Sigmoid colon (tissue), 4 donors: ENCODE measurements at regions not wholly inside any gene's neighbourhood (a gene's known extent, or its start where the extent isn't known, plus 50 kb on each side); places are given as distances from the start of the nearest gene placed in this dataset.

Source experiments
- POLR2A ChIP-seq, 2 donors: fragments of 450-650 bp; IDR thresholded peaks; one replicate each; pipeline ENCODE4 v1.6.1; 2016; ENCODE audit warnings: antibody characterized with exemption in 2 of 2, mild to moderate bottlenecking in 2 of 2, moderate library complexity in 2 of 2
- POLR2AphosphoS5 ChIP-seq, 4 donors: sonication (generic); formaldehyde crosslinking; IDR thresholded peaks; one replicate each; pipeline ENCODE4 v1.6.1; 2017; ENCODE audit warnings: antibody characterized with exemption in 4 of 4
- TF ChIP-seq, protein P1 (sequence below), 4 experiments: fragments of 450-650 bp in 3 of 4; fragments of 200-600 bp in 1 of 4; IDR thresholded peaks; one replicate each; pipeline ENCODE4 v1.5.1; 2016 to 2019; ENCODE audit warnings: antibody characterized with exemption in 4 of 4, mild to moderate bottlenecking in 3 of 4, moderate library complexity in 2 of 4

DNA sequence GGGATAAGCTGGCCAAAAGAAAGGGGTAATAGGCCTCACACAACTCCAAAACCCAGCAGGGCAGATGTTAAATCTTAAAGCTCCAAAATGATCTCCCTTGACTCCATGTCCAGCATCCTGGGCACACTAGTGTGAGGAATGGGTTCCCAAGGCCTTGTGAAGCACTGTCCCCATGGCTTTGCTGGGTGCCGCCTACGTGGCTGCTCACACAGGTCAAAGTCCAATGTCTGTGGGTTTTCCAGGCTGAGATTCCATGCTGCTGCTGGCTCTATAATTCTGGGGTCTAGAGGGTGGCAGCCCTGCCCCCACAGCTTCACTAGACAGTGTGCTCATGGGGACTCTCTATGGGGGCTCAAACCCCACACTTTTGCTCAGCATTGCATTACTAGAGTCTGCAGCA is 145.3 kb upstream of the GRIN2B start:
- TF ChIP-seq, protein P1, sequence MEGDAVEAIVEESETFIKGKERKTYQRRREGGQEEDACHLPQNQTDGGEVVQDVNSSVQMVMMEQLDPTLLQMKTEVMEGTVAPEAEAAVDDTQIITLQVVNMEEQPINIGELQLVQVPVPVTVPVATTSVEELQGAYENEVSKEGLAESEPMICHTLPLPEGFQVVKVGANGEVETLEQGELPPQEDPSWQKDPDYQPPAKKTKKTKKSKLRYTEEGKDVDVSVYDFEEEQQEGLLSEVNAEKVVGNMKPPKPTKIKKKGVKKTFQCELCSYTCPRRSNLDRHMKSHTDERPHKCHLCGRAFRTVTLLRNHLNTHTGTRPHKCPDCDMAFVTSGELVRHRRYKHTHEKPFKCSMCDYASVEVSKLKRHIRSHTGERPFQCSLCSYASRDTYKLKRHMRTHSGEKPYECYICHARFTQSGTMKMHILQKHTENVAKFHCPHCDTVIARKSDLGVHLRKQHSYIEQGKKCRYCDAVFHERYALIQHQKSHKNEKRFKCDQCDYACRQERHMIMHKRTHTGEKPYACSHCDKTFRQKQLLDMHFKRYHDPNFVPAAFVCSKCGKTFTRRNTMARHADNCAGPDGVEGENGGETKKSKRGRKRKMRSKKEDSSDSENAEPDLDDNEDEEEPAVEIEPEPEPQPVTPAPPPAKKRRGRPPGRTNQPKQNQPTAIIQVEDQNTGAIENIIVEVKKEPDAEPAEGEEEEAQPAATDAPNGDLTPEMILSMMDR (IDR thresholded peaks at IDR 0.05): no peak
- TF ChIP-seq POLR2AphosphoS5 (IDR thresholded peaks at IDR 0.05) (no peak), POLR2A (IDR thresholded peaks at IDR 0.05) (no peak)
